Coronary artery (tissue), 2 donors: ENCODE measurements at regions not wholly inside any gene's neighbourhood (a gene's known extent, or its start where the extent isn't known, plus 50 kb on each side); places are given as distances from the start of the nearest gene placed in this dataset.

ENCODE experiments used
- DNase-seq: peaks from one replicate; pipeline ENCODE4 v3.0.0-alpha.2; 2017; ENCODE audit warnings: low spot score
- H3K27ac ChIP-seq, 2 donors: fragments of 200-600 bp; sonication (generic); one replicate each; pipeline ENCODE4 v1.5.1; 2016 to 2019
- H3K4me3 ChIP-seq: fragments of 200-600 bp; sonication (generic); 2 replicates; pipeline ENCODE4 v1.5.1; 2016; ENCODE audit warnings: mild to moderate bottlenecking, moderate library complexity
- CTCF ChIP-seq: fragments of 200-600 bp; sonication (generic); IDR thresholded peaks from one replicate; pipeline ENCODE4 v1.5.1; 2019; ENCODE audit warnings: antibody characterized with exemption

DNA sequence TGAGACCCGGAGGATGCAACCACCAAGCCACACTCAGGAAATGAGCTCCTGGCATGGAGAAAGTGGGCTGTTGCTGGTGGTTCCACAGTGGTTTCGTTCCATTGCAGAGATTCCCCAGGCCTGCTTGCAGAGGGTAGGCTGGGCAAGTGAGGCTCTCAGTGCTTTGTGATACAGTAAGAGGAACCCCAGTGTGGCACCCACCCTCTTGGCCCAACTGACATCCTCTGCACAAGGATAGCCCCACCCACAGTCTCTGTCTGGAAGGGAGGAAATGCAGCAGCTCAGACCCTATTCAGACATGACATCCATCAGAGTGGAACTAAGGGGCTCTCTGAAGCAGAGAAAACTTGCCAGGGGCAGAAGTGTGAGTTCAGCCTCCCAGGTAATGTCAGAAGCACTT, 69.6 kb upstream of the FSTL4 start:
- DNase-seq = peak; percentile 50
- no peak overlapping the region for H3K27ac ChIP-seq
- TF ChIP-seq CTCF = no peak
- no peak overlapping the region for H3K4me3 ChIP-seq

DNA sequence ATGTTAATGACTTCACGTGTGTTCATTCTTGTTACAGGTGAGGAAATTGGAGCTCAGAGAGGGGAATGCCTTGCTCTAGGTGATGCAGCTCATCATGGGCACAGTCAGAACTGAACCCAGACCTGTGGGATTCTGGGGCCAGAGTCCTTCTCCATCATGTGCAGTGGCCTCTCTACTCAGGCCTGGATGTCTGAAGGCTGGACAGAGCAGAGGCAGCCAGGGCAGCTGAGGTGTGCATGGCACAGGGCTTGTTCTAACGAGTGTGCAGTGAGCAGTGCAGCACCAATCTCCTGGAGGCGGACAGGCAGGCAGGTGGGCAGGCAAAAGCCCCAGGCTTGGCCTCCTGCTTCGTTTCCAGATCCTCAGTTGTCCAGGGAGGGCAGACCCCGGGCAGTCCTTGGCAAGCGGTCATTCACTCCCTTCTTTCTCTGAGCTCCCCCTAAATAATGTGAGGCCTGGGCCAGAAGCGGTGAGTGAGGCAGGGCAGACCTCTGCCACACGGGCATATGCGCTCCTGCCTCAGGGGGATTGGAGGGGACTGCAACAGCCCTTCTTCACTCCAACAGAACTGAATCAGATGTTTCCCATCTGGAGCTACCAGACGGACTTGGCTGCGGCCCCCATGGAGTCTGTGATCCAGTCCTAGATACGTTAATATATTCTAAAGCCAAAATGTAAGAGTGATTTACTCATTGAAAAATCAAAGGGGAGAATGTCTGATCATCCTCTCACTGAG, 68.7 kb upstream of the FSTL4 start:
- DNase-seq = peak; percentile 36
- H3K4me3 ChIP-seq = no peak overlapping the region
- TF ChIP-seq CTCF = no peak
- no peak overlapping the region for H3K27ac ChIP-seq

DNA sequence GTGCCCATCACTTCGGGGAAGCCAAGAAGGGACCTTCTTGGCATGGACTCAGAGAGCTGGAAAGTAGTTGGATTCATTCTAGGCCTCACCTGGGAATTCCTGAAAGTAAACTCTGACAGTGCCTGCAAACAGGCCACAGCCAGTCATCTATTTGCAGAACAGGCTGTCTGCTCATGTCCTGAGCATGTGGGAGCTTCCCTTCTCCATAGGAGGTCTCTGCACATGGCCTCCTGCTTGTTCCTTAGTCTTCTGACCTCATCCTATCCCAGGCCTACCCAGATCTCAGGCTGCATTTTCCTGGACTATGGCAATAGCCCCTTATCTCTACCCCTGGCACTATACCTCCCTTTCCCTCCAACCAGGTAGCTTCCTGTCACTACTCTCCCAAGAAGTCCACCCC, 67.2 kb upstream of the FSTL4 start:
- H3K4me3 ChIP-seq = no peak overlapping the region
- DNase-seq = peak; percentile 4
- no peak overlapping the region for H3K27ac ChIP-seq
- TF ChIP-seq CTCF = no peak

DNA sequence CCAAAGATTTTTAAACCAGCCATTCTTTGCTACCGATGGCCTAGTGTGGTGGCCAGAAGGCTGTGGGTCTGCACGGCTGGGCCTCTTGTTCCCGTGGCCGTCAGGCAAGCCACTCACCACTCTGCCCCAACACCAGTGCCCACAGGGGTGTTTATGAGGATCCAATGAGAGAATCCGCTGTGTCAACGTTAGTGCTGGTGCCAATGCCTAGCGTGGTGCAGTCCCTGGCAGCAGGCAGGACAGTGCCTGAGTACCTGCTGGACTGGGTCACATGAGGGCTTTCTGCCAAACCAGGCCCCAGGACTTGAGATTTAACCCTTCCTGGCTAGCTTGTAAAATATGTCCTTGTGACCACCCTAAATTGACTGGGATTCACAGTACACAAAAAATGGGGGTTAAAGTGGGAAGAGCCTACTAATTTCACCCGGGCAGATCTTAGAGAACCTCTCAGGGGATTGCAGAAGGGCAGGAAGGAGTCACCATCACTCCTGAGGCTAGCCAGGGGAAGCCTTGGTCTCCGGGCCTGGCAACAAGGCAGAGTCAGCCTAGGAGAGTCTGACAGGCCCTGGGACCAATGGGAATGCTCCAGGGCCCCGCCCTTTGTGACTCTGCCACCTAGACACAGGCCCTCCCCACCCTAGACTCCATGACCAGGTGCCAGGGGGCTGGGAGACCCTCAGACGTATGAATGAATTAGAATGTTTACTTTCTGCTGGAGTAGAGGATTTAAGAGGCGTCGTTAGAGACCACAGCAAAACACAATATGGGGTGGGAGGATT, 63.2 kb upstream of the FSTL4 start:
- Histone ChIP-seq H3K4me3 (no peak overlapping the region), H3K27ac (no peak overlapping the region)
- DNase-seq = peak; percentile 29
- TF ChIP-seq CTCF = no peak

- no peak for TF ChIP-seq CTCF
- no peak for DNase-seq
- Histone ChIP-seq H3K4me3 (no peak overlapping the region), H3K27ac (no peak overlapping the region)
These were observed 58.0 kb upstream of the FSTL4 start for GRCh38 chr5:133670336-133670735.

DNA sequence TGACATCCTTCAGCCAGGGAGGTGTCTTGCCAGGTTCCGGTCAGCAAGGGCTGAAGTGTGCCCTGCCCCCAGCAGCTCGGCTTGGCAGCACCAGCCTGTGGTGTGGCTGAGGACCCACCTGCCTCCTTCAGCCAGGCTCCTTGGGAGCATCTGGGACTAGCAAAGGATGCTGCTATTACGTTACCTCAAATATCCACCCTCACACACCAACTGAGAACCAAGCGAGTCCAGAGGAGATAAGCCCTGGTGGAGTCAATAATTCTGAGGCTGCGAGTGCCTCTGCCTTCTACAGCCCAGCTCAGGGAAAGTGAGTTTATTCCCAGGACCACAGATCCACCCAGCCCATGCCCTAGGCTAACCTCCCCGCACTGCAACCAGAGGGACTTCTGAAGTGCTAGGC, 57.1 kb upstream of the FSTL4 start:
- H3K4me3 ChIP-seq = no peak overlapping the region
- H3K27ac ChIP-seq = no peak overlapping the region
- no peak for TF ChIP-seq CTCF
- DNase-seq = no peak

GRCh38 chr5:133668458-133668857, 56.1 kb upstream of the FSTL4 start:
- no peak overlapping the region for H3K27ac ChIP-seq
- no peak for TF ChIP-seq CTCF
- no peak for DNase-seq
- no peak overlapping the region for H3K4me3 ChIP-seq
